HG03354 (cell line): ENCODE measurements at regions not wholly inside any gene's neighbourhood (a gene's known extent, or its start where the extent isn't known, plus 50 kb on each side); places are given as distances from the start of the nearest gene placed in this dataset.
"Not testable (repeated sequence)": the region's sequence is repeated elsewhere in the genome, so short reads cannot be mapped to it uniquely, and the experiment has no call there.

ENCODE experiments used
- ATAC-seq: cut with Tn5 transposase; IDR thresholded peaks from one replicate; pipeline ENCODE4 v1.9.1; 2021; ENCODE audit warnings: mild to moderate bottlenecking; ENCODE audit not compliant: unreplicated experiment, poor library complexity, severe bottlenecking

GRCh38 chr7:81045491-81046030 is 126.7 kb upstream of the SEMA3C start:
- no peak for ATAC-seq

GRCh38 chr7:81042646-81043045 is 123.8 kb upstream of the SEMA3C start:
- ATAC-seq: not testable (repeated sequence)

GRCh38 chr7:81040496-81040895 is 121.6 kb upstream of the SEMA3C start:
- ATAC-seq: no peak

- no peak for ATAC-seq
Observed at GRCh38 chr7:81036871-81037270, 118.0 kb upstream of the SEMA3C start.

GRCh38 chr7:81036057-81036456 is 117.2 kb upstream of the SEMA3C start:
- ATAC-seq: no peak

- ATAC-seq: no peak
Observed at GRCh38 chr7:81031996-81032395, 113.1 kb upstream of the SEMA3C start.

GRCh38 chr7:81031243-81031642 is 112.4 kb upstream of the SEMA3C start:
- no peak for ATAC-seq

GRCh38 chr7:81030472-81030871 is 111.6 kb upstream of the SEMA3C start:
- no peak for ATAC-seq

- ATAC-seq: no peak
Observed at GRCh38 chr7:81029511-81029910, 110.7 kb upstream of the SEMA3C start.

GRCh38 chr7:81025360-81025759 is 106.5 kb upstream of the SEMA3C start:
- ATAC-seq: no peak

GRCh38 chr7:81014908-81015307 is 96.1 kb upstream of the SEMA3C start:
- no peak for ATAC-seq

- no peak for ATAC-seq
Observed at GRCh38 chr7:81014266-81014665, 95.4 kb upstream of the SEMA3C start.

GRCh38 chr7:81013083-81013817 is 94.4 kb upstream of the SEMA3C start:
- no peak for ATAC-seq

- ATAC-seq: no peak
Observed at GRCh38 chr7:81008901-81009300, 90.0 kb upstream of the SEMA3C start.

- ATAC-seq: no peak
Observed at GRCh38 chr7:81007051-81007450, 88.2 kb upstream of the SEMA3C start.

- no peak for ATAC-seq
Observed at GRCh38 chr7:81005254-81005653, 86.4 kb upstream of the SEMA3C start.

- no peak for ATAC-seq
Observed at GRCh38 chr7:81004098-81004497, 85.2 kb upstream of the SEMA3C start.

- ATAC-seq: no peak
Observed at GRCh38 chr7:81003326-81003725, 84.5 kb upstream of the SEMA3C start.

- no peak for ATAC-seq
Observed at GRCh38 chr7:81002421-81002820, 83.6 kb upstream of the SEMA3C start.

- no peak for ATAC-seq
Observed at GRCh38 chr7:80999771-81000170, 80.9 kb upstream of the SEMA3C start.

GRCh38 chr7:80999100-80999499 is 80.2 kb upstream of the SEMA3C start:
- no peak for ATAC-seq

- no peak for ATAC-seq
Observed at GRCh38 chr7:80997841-80998240, 79.0 kb upstream of the SEMA3C start.
